OCI-LY1 (cell line): ENCODE measurements at regions not wholly inside any gene's neighbourhood (a gene's known extent, or its start where the extent isn't known, plus 50 kb on each side); places are given as distances from the start of the nearest gene placed in this dataset.

Experiments used
- EZH2 ChIP-seq: fragments of 200-600 bp; sonication (generic), shearing (Covaris generic); IDR thresholded peaks from 2 replicates; pipeline ENCODE4 v1.8.0; 2017; ENCODE audit warnings: borderline replicate concordance, mixed run types, mild to moderate bottlenecking, antibody characterized with exemption, low read length, moderate library complexity, mixed read lengths
- TF ChIP-seq, protein P1 (sequence below): fragments of 200-600 bp; sonication (generic), shearing (Covaris generic); IDR thresholded peaks from 2 replicates; pipeline ENCODE4 v1.5.1; 2017; ENCODE audit warnings: mild to moderate bottlenecking, antibody characterized with exemption, low read length, moderate library complexity, mixed read lengths

DNA sequence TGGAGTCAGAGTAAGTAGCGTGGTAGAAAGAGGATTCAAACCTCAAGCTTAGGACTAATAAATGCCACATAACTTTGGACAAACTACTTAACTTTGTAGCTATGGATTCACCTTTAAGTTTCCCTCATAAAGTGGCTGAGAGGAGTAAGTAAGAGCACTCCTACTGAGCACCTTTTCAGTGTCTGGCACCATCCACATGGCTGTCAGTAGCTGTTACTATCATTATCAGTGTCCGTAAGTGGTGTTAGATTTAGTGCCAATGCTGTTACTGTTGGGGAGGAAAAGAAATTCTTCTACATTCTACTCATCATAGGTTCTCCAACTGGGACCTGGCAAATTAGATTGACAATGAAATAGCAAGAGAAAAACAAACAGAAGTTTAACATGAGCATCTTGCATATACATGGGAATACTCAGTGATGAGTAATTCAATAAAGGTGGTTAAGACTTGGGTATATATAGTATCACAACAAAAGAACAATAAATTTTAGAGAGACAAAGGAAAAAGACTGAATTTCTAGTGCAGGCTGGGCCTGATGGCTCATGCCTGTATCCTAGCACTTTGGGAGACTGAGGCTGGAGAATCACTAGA, 165.6 kb upstream of the NBEA start:
- TF ChIP-seq, protein P1, sequence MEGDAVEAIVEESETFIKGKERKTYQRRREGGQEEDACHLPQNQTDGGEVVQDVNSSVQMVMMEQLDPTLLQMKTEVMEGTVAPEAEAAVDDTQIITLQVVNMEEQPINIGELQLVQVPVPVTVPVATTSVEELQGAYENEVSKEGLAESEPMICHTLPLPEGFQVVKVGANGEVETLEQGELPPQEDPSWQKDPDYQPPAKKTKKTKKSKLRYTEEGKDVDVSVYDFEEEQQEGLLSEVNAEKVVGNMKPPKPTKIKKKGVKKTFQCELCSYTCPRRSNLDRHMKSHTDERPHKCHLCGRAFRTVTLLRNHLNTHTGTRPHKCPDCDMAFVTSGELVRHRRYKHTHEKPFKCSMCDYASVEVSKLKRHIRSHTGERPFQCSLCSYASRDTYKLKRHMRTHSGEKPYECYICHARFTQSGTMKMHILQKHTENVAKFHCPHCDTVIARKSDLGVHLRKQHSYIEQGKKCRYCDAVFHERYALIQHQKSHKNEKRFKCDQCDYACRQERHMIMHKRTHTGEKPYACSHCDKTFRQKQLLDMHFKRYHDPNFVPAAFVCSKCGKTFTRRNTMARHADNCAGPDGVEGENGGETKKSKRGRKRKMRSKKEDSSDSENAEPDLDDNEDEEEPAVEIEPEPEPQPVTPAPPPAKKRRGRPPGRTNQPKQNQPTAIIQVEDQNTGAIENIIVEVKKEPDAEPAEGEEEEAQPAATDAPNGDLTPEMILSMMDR, result no peak
- TF ChIP-seq EZH2, result no peak
